GM19324 (cell line): ENCODE measurements at regions not wholly inside any gene's neighbourhood (a gene's known extent, or its start where the extent isn't known, plus 50 kb on each side); places are given as distances from the start of the nearest gene placed in this dataset.
"Not testable (repeated sequence)": the region's sequence is repeated elsewhere in the genome, so short reads cannot be mapped to it uniquely, and the experiment has no call there.

Source experiments
- ATAC-seq: cut with Tn5 transposase; IDR thresholded peaks from one replicate; pipeline ENCODE4 v1.9.1; 2021; ENCODE audit warnings: mild to moderate bottlenecking, moderate library complexity; ENCODE audit not compliant: unreplicated experiment, low FRiP score

- ATAC-seq = no peak
These were observed 456.5 kb downstream of the OMA1 start for GRCh38 chr1:58089898-58090534.

DNA sequence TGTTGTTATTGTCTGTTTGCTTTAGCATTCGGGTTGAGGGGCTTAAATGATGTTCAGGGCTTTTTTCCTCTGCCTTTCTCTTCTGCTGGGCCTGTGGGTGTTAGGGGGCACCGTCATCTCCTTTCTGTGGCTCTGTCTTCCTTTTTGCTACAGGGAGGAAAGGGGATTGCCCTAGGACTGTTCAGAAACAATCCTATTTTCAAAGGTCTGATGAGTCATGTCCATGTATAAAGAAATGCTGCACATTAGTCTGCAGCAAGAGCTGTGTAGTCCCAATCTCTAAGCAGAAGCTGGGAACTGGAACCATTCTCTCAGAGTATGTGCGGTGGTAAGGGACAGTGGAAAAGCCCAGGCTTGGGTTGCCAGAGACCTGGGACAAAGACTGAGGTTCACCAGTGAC lies 462.3 kb downstream of the OMA1 start:
- ATAC-seq = no peak

DNA sequence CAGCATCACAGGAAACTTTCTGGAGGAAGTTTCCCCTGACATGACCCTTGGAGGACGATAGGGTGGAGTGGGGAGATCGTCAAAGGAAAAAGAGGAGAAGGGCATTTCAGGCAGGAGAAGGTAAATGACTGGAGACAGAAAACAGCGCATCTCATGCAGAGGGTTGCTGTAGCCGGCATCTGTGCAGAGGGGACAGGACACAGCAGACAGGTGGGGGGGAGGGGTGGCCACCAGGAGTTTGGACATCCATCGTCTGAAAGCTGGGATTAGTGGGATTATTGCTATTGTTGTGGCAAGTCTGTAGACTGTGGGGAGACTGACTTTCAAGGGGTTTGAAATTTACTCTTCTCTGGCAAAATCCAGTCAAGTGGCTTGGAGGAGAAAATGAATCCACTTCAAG lies 463.9 kb downstream of the OMA1 start:
- ATAC-seq = no peak

GRCh38 chr1:58076258-58076657 lies 470.3 kb downstream of the OMA1 start:
- ATAC-seq = no peak

DNA sequence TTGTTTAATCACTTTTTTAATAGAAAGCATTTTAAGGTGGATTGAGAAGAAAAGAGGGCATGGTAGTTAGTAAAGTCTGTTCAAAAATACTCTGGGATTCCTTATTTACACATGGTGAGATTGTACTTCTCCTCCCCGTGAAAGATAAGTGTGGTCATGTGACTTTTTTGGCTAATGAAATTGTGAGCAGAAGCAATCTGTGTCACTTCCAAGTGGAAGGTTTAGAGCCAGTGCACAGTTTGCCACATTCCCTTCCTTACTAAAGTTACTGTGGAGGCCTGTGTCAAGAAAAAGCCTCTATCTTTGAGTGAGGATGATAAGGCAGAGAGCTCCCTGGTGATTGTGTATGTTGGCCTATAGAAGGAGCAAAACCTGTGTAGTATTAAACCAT lies 471.3 kb downstream of the OMA1 start:
- ATAC-seq = no peak

GRCh38 chr1:58072450-58072849 lies 474.1 kb downstream of the OMA1 start:
- ATAC-seq = no peak

DNA sequence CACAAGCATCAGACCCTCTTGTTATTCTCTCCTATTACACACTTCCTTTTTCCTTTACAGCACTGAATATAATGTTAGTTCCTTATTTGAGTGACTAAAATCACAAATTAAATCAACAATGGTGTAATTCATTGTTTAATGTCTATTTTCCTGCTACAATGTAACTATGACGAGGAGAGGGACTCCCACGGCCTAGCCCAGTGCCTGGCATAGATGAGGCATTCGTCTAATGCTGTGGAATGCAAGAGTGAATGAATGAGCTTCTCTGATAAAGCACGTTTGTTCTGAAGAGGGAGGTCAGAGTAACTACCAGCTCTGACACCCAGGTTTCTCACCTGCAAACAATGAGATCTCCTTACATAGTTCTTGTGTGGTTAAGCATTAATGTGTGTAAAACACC lies 479.4 kb downstream of the OMA1 start:
- ATAC-seq = no peak

- no peak for ATAC-seq
These were observed 481.0 kb downstream of the OMA1 start for GRCh38 chr1:58065520-58065919.

DNA sequence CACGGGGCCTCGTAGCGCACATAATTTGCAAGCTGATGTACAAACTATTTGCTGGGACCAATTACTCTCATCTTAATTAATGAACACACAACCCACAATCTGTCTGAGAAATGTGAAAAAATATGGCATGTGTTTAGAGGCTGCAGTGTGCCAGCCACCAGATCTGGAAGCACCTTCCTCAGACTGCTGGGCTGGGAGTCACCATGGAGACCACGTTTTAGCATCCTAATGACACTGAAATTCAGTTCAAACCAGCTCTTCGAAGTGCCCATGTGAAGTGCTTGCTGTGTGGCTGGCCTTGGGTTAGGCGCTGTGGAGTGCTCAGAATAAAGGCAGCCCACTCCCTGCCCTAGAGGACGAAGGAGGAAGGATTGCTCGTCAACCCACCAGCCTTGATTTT lies 482.4 kb downstream of the OMA1 start:
- ATAC-seq = no peak

DNA sequence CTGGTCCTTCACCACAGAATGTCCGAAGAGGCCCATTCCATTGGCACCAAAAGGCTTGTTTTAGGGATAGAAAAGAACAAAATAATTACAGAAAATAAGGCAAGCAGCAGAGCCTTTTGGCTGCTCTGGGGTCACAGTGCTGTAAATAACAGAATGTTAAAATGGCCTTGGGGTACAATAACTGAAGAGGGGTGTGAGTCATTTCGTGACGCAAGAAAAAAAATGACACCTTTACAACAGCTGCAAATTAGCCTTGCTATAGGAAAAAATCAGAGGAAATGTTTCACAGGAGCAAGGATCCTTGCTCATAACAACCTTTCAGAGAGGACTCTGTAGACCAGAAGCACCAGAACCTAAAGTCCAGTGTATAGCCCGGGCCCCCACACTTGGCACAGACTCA lies 483.4 kb downstream of the OMA1 start:
- no peak for ATAC-seq

- no peak for ATAC-seq
These were observed 483.9 kb downstream of the OMA1 start for GRCh38 chr1:58062635-58063034.

DNA sequence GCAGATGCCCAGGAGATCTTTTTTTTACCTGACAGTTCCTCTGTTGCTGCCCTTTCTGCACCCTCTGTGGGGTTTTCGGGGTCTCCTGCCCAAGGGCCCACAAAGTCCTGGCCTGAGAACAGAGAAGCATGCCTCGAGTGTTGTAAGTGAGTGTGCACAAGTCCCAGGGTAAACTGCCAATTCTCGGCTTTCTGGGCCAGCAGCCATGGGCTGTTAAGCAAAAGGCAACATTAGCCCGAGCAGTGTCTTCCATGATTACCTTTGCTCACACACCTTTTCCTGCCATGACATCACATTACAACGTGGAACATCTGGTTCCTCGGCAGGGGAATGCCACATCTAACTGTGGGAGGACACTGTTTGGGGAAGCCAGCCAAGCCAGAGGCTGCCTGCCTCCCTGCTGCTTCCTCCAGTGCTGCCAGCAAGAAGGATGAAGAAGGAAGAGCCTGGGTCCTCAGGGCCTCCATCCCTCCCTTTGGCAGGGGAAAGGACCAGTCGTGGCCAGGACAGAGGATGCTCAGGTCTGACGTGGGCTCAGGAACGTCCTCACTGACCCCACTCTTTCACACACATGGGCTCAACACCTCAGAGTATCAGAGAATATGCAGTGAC lies 485.9 kb downstream of the OMA1 start:
- no peak for ATAC-seq

GRCh38 chr1:58059789-58060188 lies 486.7 kb downstream of the OMA1 start:
- no peak for ATAC-seq

- ATAC-seq = no peak
These were observed 488.2 kb downstream of the OMA1 start for GRCh38 chr1:58058323-58058722.

- no peak for ATAC-seq
These were observed 488.7 kb downstream of the OMA1 start for GRCh38 chr1:58057826-58058225.

- not testable (repeated sequence) for ATAC-seq
These were observed 495.3 kb downstream of the OMA1 start for GRCh38 chr1:58051187-58051586.

DNA sequence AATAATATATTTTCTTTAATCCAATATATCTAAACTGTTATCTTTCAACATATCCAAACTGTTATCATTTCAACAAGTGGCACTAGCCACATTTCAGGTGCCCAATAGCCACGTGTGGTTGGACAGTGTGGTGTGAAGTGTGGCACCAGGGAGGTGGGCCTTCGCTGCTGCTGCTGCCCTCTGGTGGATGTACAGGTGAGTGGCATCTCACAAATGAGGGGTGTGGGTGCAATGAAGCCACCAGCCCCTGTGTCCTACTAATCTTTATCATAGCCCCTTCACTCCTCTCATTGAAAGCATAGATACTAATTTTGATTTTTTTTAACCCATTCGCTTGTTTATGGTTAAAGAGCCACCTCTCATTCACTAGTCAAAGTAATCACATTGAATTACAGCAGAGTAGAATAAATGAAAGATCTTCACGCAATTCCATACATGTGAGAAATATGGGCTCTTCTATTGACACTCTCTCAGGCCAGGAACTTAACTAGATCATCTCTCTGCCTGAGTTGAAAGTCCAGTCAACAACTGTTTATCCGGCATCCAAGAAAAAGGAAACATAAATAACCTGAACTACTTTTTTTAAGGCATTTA lies 499.2 kb downstream of the OMA1 start:
- no peak for ATAC-seq

DNA sequence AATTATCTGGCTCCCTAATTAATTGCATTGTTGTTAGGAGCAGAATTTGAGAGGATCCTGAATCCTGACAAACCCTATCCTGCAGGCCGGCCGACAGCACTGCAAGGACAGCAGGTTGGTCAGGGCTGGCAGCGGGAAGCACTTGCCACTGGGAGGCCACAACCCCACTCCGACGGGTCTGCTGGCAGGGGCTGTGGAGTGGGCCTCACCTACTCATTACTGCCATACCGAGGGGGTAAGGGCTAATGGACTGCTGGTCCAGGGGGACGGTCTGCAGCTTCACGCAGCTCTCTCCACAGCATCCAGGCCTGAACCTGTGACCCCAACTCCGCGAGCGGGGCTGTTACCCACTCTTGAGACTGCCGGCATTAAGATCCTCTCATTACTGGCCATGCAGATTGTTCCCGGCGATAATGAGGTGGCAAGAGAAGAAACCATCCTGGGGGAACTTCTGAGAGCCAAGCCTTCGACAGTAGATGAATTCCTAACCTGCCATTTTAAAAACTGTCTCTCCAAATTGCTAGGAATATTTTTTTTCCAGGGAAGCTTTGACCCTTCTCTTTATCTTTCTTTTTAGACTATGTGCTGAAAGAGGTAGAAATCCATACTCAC lies 501.3 kb downstream of the OMA1 start:
- ATAC-seq = no peak

- ATAC-seq = no peak
These were observed 504.9 kb downstream of the OMA1 start for GRCh38 chr1:58041621-58042020.

DNA sequence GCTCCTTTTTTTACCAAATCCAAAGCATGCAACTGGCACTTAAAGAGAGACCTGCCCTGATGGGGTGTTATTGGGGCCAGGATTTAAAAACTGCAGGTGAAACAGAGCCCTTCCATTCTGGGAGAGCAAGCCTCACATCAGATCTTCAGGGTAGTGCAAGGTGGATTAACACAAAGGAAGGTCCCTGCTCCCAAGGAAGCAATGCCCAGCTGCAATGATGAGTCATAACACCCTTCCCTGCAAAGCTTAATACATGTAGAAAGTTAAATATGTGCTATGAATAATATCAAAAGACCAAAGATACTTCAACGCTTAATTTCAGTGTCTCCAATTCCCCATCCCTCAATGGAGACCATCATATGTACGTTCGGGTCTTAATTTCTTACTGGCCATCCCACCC lies 508.0 kb downstream of the OMA1 start:
- no peak for ATAC-seq

DNA sequence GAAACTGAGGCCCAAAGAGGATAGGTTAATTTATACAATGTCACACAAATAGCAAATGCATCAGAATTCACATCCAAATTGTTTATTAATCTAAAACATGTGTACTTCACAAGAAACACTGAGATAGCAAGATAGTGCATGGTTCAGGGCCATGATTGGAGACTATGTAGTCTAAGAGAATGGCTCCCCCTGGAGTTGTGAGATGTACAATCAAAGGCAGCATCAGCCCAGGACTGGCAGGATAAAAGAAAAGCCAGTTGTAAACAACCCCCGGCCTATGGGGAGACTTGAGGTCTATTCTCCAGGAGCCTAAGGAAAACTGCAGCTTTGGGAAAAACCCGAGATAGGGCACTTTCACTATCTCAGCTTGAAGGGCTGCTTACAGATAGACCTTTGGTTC lies 511.0 kb downstream of the OMA1 start:
- no peak for ATAC-seq

DNA sequence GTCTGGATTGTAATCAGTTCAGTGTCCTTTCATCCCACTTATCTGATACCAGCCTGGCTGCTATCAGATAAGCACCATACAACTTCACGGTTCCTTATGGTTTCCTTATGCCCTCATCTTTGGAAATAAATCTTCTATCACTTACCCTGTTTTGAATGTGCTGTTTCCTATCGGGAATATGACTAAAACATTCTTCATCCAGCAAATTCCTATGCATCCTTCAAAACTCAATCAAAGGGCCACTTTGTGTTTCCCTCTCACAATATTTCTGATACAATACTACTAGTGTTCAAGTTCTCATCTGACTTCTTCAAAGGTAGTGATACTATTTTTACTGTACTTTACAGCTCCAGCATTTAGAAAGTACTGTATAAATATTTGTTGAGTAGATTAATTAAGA lies 513.2 kb downstream of the OMA1 start:
- no peak for ATAC-seq
